OCI-LY7 (cell line): ENCODE measurements at regions not wholly inside any gene's neighbourhood (a gene's known extent, or its start where the extent isn't known, plus 50 kb on each side); places are given as distances from the start of the nearest gene placed in this dataset.

Experiments
- BruUV-seq: library from RNA; stranded (reverse); fragments of 400-500 nt; replicated peaks from 2 replicates; lab custom pipeline; 2021; lab: Mats Ljungman, UMichigan
- CTCF ChIA-PET: fragments of 300-600 bp; sonication (Branson Sonifier 250); formaldehyde crosslinking; loops from one replicate; lab custom pipeline; 2022; ENCODE audit warnings: antibody characterized with exemption; ENCODE audit not compliant: unreplicated experiment; lab: Charles Lee
- POLR2A ChIA-PET: fragments of 300-600 bp; sonication (Branson Sonifier 250); formaldehyde crosslinking; loops from one replicate; lab custom pipeline; 2022; ENCODE audit warnings: antibody characterized with exemption; lab: Charles Lee
- DNase-seq: peaks from one replicate; pipeline ENCODE4 v3.0.0-alpha.2; 2015; ENCODE audit warnings: low spot score
- H2AFZ ChIP-seq: fragments of 200-600 bp; sonication (generic), shearing (Covaris generic); 2 replicates; pipeline ENCODE4 v1.6.1; 2014; ENCODE audit warnings: mild to moderate bottlenecking, antibody characterized with exemption, low read length, moderate library complexity
- H3K27ac ChIP-seq: fragments of 200-600 bp; sonication (generic); 2 replicates; pipeline ENCODE4 v1.5.1; 2014; ENCODE audit warnings: mixed run types, low read depth, mild to moderate bottlenecking, moderate library complexity, low read length, inconsistent platforms; ENCODE audit not compliant: poor library complexity, severe bottlenecking
- H3K36me3 ChIP-seq: fragments of 200-600 bp; sonication (generic); 2 replicates; pipeline ENCODE4 v1.6.1; 2014; ENCODE audit warnings: mild to moderate bottlenecking, antibody characterized with exemption, low read length, moderate library complexity, mixed read lengths; ENCODE audit not compliant: insufficient read depth
- H3K4me1 ChIP-seq: fragments of 200-600 bp; sonication (generic); 2 replicates; pipeline ENCODE4 v1.5.1; 2014; ENCODE audit warnings: mild to moderate bottlenecking, low read length; ENCODE audit not compliant: insufficient read depth, poor library complexity, severe bottlenecking
- H3K4me2 ChIP-seq: fragments of 200-600 bp; sonication (generic); 2 replicates; pipeline ENCODE4 v1.6.1; 2014; ENCODE audit warnings: mild to moderate bottlenecking, low read length
- H3K4me3 ChIP-seq: fragments of 200-600 bp; sonication (generic); 2 replicates; pipeline ENCODE4 v1.5.1; 2014; ENCODE audit warnings: mild to moderate bottlenecking, low read depth, low read length; ENCODE audit not compliant: poor library complexity, severe bottlenecking
- H3K79me2 ChIP-seq: fragments of 200-600 bp; sonication (generic); 2 replicates; pipeline ENCODE4 v1.6.1; 2016; ENCODE audit warnings: low read depth, mild to moderate bottlenecking, low read length, moderate library complexity, mixed read lengths; ENCODE audit not compliant: insufficient read depth
- H3K9me2 ChIP-seq: fragments of 200-600 bp; sonication (generic); 2 replicates; pipeline ENCODE4 v1.6.1; 2016; ENCODE audit warnings: mild to moderate bottlenecking, low read length, mixed read lengths; ENCODE audit not compliant: insufficient read depth
- H3K9me3 ChIP-seq: fragments of 200-600 bp; sonication (generic); 2 replicates; pipeline ENCODE4 v1.6.1; 2014; ENCODE audit warnings: mild to moderate bottlenecking, mixed run types, low read length, mixed read lengths
- H4K20me1 ChIP-seq: fragments of 200-600 bp; sonication (generic); 2 replicates; pipeline ENCODE4 v1.6.1; 2014; ENCODE audit warnings: mild to moderate bottlenecking, antibody characterized with exemption, low read length, moderate library complexity, mixed read lengths; ENCODE audit not compliant: insufficient read depth
- CTCF ChIP-seq: fragments of 200-600 bp; sonication (generic); conservative IDR thresholded peaks from 2 replicates; pipeline ENCODE4 v1.5.1; 2014; ENCODE audit warnings: mild to moderate bottlenecking, antibody characterized with exemption, low read length, moderate library complexity, mixed read lengths
- EZH2phosphoT487 ChIP-seq: fragments of 200-600 bp; sonication (generic); IDR thresholded peaks from 2 replicates; pipeline ENCODE4 v1.6.1; 2018; ENCODE audit warnings: low read depth, borderline replicate concordance, mild to moderate bottlenecking, mixed run types, antibody characterized with exemption, low read length, moderate library complexity, mixed read lengths
- intact Hi-C: fragments of 100-400 bp; cut with micrococcal nuclease; formaldehyde crosslinking; loops from one replicate; pipeline ENCODE4 v1.10.0; 2022; ENCODE audit not compliant: unreplicated experiment

- BruUV-seq, result no TSS peak
- Histone ChIP-seq H4K20me1 (no peaks in the 10 kb centered on the region), H3K36me3 (no peaks in the 10 kb centered on the region), H3K9me3 (no peaks in the 10 kb centered on the region), H3K27ac (no peak overlapping the region), H3K79me2 (no peaks in the 10 kb centered on the region), H3K4me2 (no peak overlapping the region), H3K4me3 (no peak overlapping the region), H2AFZ (no peak overlapping the region), H3K4me1 (no peaks in the 10 kb centered on the region), H3K9me2 (no peaks in the 10 kb centered on the region)
- TF ChIP-seq EZH2phosphoT487, result no peak
- no peak for TF ChIP-seq CTCF
- DNase-seq, result no peak
- ChIA-PET CTCF (no interaction called here), POLR2A (interaction anchor here (1.3 kb wide), 1 partner anchor 10 kb away, joined by 3 read pairs; no protein-coding TSS in a partner anchor)
- intact Hi-C loops, result no loop called here
Measured at GRCh38 chr2:101617188-101617587, 80.3 kb upstream of the MAP4K4 start.

- POLR2A ChIA-PET, result interaction anchor here (0.6 to 0.9 kb wide), 4 partner anchors 10 to 257 kb away, joined by 3 to 8 read pairs (median 3); no protein-coding TSS in a partner anchor
- no peaks in the 10 kb centered on the region for H3K4me1 ChIP-seq
Measured at GRCh38 chr2:101614127-101614759, 83.3 kb upstream of the MAP4K4 start.

GRCh38 chr2:101613056-101613704, 84.3 kb upstream of the MAP4K4 start:
- no peaks in the 10 kb centered on the region for H4K20me1 ChIP-seq
- intact Hi-C loops, result no loop called here
- no peaks in the 10 kb centered on the region for H3K79me2 ChIP-seq
- TF ChIP-seq EZH2phosphoT487 (no peak), CTCF (no peak)
- no peak overlapping the region for H3K27ac ChIP-seq
- no peak for DNase-seq
- no peak overlapping the region for H2AFZ ChIP-seq
- no TSS peak for BruUV-seq
- H3K9me2 ChIP-seq, result no peaks in the 10 kb centered on the region
- H3K4me3 ChIP-seq, result no peak overlapping the region
- no peaks in the 10 kb centered on the region for H3K9me3 ChIP-seq
- H3K4me2 ChIP-seq, result no peak overlapping the region
- H3K4me1 ChIP-seq, result no peaks in the 10 kb centered on the region
- H3K36me3 ChIP-seq, result no peaks in the 10 kb centered on the region
- CTCF ChIA-PET, result no interaction called here
- POLR2A ChIA-PET, result interaction anchor here (0.7 kb wide), 1 partner anchor 9 kb away, joined by 3 read pairs; no protein-coding TSS in a partner anchor

More at GRCh38 chr2:101614127-101614759, 83.3 kb upstream of the MAP4K4 start:
- BruUV-seq, result no TSS peak
- H3K4me3 ChIP-seq, result no peak overlapping the region
- no peak for DNase-seq
- no peak for TF ChIP-seq EZH2phosphoT487
- no peaks in the 10 kb centered on the region for H3K9me2 ChIP-seq
- H3K79me2 ChIP-seq, result no peaks in the 10 kb centered on the region
- no peak overlapping the region for H3K27ac ChIP-seq
- H3K9me3 ChIP-seq, result no peaks in the 10 kb centered on the region
- intact Hi-C loops, result no loop called here
- H3K36me3 ChIP-seq, result no peaks in the 10 kb centered on the region
- no peak overlapping the region for H2AFZ ChIP-seq
- CTCF ChIA-PET, result no interaction called here
- no peak overlapping the region for H3K4me2 ChIP-seq
- no peaks in the 10 kb centered on the region for H4K20me1 ChIP-seq
